GM19468 (cell line): ENCODE measurements at regions not wholly inside any gene's neighbourhood (a gene's known extent, or its start where the extent isn't known, plus 50 kb on each side); places are given as distances from the start of the nearest gene placed in this dataset.

Experiments
- ATAC-seq: cut with Tn5 transposase; IDR thresholded peaks from one replicate; pipeline ENCODE4 v1.9.1; 2021; ENCODE audit warnings: mild to moderate bottlenecking, moderate library complexity, moderate number of reproducible peaks; ENCODE audit not compliant: unreplicated experiment; ENCODE audit errors: extremely low read depth

- no peak for ATAC-seq
These were observed 216.4 kb downstream of the KLF5 start for GRCh38 chr13:73275163-73275562.

GRCh38 chr13:73274147-73274546, 215.3 kb downstream of the KLF5 start:
- no peak for ATAC-seq

- no peak for ATAC-seq
These were observed 214.9 kb downstream of the KLF5 start for GRCh38 chr13:73273745-73274144.

GRCh38 chr13:73273276-73273675, 214.5 kb downstream of the KLF5 start:
- ATAC-seq, result no peak

- no peak for ATAC-seq
These were observed 214.0 kb downstream of the KLF5 start for GRCh38 chr13:73272831-73273230.

- ATAC-seq, result no peak
These were observed 209.5 kb downstream of the KLF5 start for GRCh38 chr13:73268306-73268705.

GRCh38 chr13:73266640-73267180, 207.9 kb downstream of the KLF5 start:
- ATAC-seq, result no peak

- no peak for ATAC-seq
These were observed 204.2 kb downstream of the KLF5 start for GRCh38 chr13:73262862-73263627.

GRCh38 chr13:73261739-73262216, 203.0 kb downstream of the KLF5 start:
- ATAC-seq, result no peak

GRCh38 chr13:73259061-73260017, 200.5 kb downstream of the KLF5 start:
- ATAC-seq, result no peak

GRCh38 chr13:73258406-73258805, 199.6 kb downstream of the KLF5 start:
- ATAC-seq, result no peak

- no peak for ATAC-seq
These were observed 196.0 kb downstream of the KLF5 start for GRCh38 chr13:73254827-73255226.

GRCh38 chr13:73251626-73252265, 192.9 kb downstream of the KLF5 start:
- ATAC-seq, result no peak

GRCh38 chr13:73250061-73250460, 191.3 kb downstream of the KLF5 start:
- no peak for ATAC-seq

- ATAC-seq, result no peak
These were observed 190.1 kb downstream of the KLF5 start for GRCh38 chr13:73248711-73249580.

- no peak for ATAC-seq
These were observed 189.3 kb downstream of the KLF5 start for GRCh38 chr13:73248154-73248553.

- ATAC-seq, result no peak
These were observed 186.4 kb downstream of the KLF5 start for GRCh38 chr13:73245246-73245645.

- ATAC-seq, result no peak
These were observed 185.7 kb downstream of the KLF5 start for GRCh38 chr13:73244467-73244866.

- ATAC-seq, result no peak
These were observed 183.8 kb downstream of the KLF5 start for GRCh38 chr13:73242515-73243015.
